HPDE6-E6E7 (cell line): ENCODE measurements at regions not wholly inside any gene's neighbourhood (a gene's known extent, or its start where the extent isn't known, plus 50 kb on each side); places are given as distances from the start of the nearest gene placed in this dataset.
"Not testable (repeated sequence)": the region's sequence is repeated elsewhere in the genome, so short reads cannot be mapped to it uniquely, and the experiment has no call there.

ENCODE experiments used
- DNase-seq: peaks from one replicate; pipeline ENCODE4 v3.0.0; 2011; ENCODE audit warnings: missing footprints; ENCODE audit errors: extremely low spot score

GRCh38 chr21:17119466-17120297 lies 393.2 kb upstream of the CXADR start:
- no peak for DNase-seq

GRCh38 chr21:17127395-17127794 lies 385.4 kb upstream of the CXADR start:
- not testable (repeated sequence) for DNase-seq

- DNase-seq = no peak
Measured at GRCh38 chr21:17128132-17128531, 384.7 kb upstream of the CXADR start.

GRCh38 chr21:17139159-17139558 lies 373.7 kb upstream of the CXADR start:
- DNase-seq = not testable (repeated sequence)

- no peak for DNase-seq
Measured at GRCh38 chr21:17139696-17140095, 373.1 kb upstream of the CXADR start.

GRCh38 chr21:17146426-17146825 lies 366.4 kb upstream of the CXADR start:
- no peak for DNase-seq

GRCh38 chr21:17159697-17160096 lies 353.1 kb upstream of the CXADR start:
- DNase-seq = no peak

GRCh38 chr21:17185674-17186073 lies 327.2 kb upstream of the CXADR start:
- DNase-seq = no peak

- no peak for DNase-seq
Measured at GRCh38 chr21:17189963-17190362, 322.9 kb upstream of the CXADR start.

GRCh38 chr21:17191346-17191993 lies 321.4 kb upstream of the CXADR start:
- DNase-seq = no peak

- DNase-seq = no peak
Measured at GRCh38 chr21:17195351-17195750, 317.5 kb upstream of the CXADR start.

- DNase-seq = no peak
Measured at GRCh38 chr21:17195976-17196375, 316.9 kb upstream of the CXADR start.

- no peak for DNase-seq
Measured at GRCh38 chr21:17196623-17197022, 316.2 kb upstream of the CXADR start.

- DNase-seq = no peak
Measured at GRCh38 chr21:17197996-17198395, 314.8 kb upstream of the CXADR start.

- no peak for DNase-seq
Measured at GRCh38 chr21:17200250-17200649, 312.6 kb upstream of the CXADR start.

- DNase-seq = no peak
Measured at GRCh38 chr21:17201741-17202260, 311.0 kb upstream of the CXADR start.

GRCh38 chr21:17214801-17215200 lies 298.0 kb upstream of the CXADR start:
- DNase-seq = no peak

GRCh38 chr21:17219050-17219449 lies 293.8 kb upstream of the CXADR start:
- not testable (repeated sequence) for DNase-seq

- no peak for DNase-seq
Measured at GRCh38 chr21:17231124-17231523, 281.7 kb upstream of the CXADR start.

GRCh38 chr21:17231771-17232170 lies 281.1 kb upstream of the CXADR start:
- no peak for DNase-seq

GRCh38 chr21:17238468-17238867 lies 274.4 kb upstream of the CXADR start:
- no peak for DNase-seq

GRCh38 chr21:17250778-17251241 lies 262.0 kb upstream of the CXADR start:
- no peak for DNase-seq

GRCh38 chr21:17257784-17258183 lies 255.1 kb upstream of the CXADR start:
- DNase-seq = no peak
